Heart left ventricle (tissue), 13 donors: ENCODE measurements at regions not wholly inside any gene's neighbourhood (a gene's known extent, or its start where the extent isn't known, plus 50 kb on each side); places are given as distances from the start of the nearest gene placed in this dataset.

Source experiments
- CTCF ChIP-seq, 12 donors: fragments of 200-600 bp; sonication (generic) in 4 of 12; IDR thresholded peaks; one replicate each; pipeline versions ENCODE4 v1.5.0 to v1.8.0; 2018 to 2022; ENCODE audit warnings: antibody characterized with exemption in 12 of 12, mild to moderate bottlenecking in 5 of 12
- POLR2A ChIP-seq, 2 donors: fragments of 450-650 bp; IDR thresholded peaks; one replicate each; pipeline ENCODE4 v1.6.1; 2017; ENCODE audit warnings: antibody characterized with exemption in 2 of 2, mild to moderate bottlenecking in 2 of 2, moderate library complexity in 2 of 2
- donor health status: ischemic (EF 13 %, LVEDD 7.1; RV severe dilation, severe dysfunction).
- donor health status: DM: no; HTN: yes; CAD: no.
- donor health status: DM: no; HTN: no; CAD: no.
- donor health status: ischemic (EF 25% LVEDD 6.9; RV normal size, moderate dysfunction).
- donor health status: ischemic (EF 25% LVEDD 5.7; RV mildly dilated, moderate dysfunction).
- donor health status: ischemic (EF 35%, LVEDD 5.7; RV mildly dilated, moderate dysfunction).
- donor health status: nonischemic (EF 11% LVEDD 7.7; RV severe dilation, severe dysfunction).
- donor health status: DM: yes; HTN: yes; CAD: no.
- donor health status: PGD.
- donor health status: ischemic (EF 29% LVEDD 5.4; RV normal size, mild dysfunction).
- donor health status: nonischemic (EF 23%, LVEDD 6.1; RV moderate dilation, normal function).

- TF ChIP-seq CTCF (IDR thresholded peaks at IDR 0.05), result no peak
- no peak for TF ChIP-seq POLR2A (IDR thresholded peaks at IDR 0.05)
These were observed 2677.7 kb downstream of the ARAP2 start for GRCh38 chr4:33566649-33567048.
